OCI-LY7 (cell line): ENCODE measurements at regions not wholly inside any gene's neighbourhood (a gene's known extent, or its start where the extent isn't known, plus 50 kb on each side); places are given as distances from the start of the nearest gene placed in this dataset.

ENCODE experiments used
- CTCF ChIP-seq: fragments of 200-600 bp; sonication (generic); conservative IDR thresholded peaks from 2 replicates; pipeline ENCODE4 v1.5.1; 2014; ENCODE audit warnings: mild to moderate bottlenecking, antibody characterized with exemption, low read length, moderate library complexity, mixed read lengths
- EZH2phosphoT487 ChIP-seq: fragments of 200-600 bp; sonication (generic); IDR thresholded peaks from 2 replicates; pipeline ENCODE4 v1.6.1; 2018; ENCODE audit warnings: low read depth, borderline replicate concordance, mild to moderate bottlenecking, mixed run types, antibody characterized with exemption, low read length, moderate library complexity, mixed read lengths

- TF ChIP-seq CTCF (no peak), EZH2phosphoT487 (no peak)
These were observed 518.4 kb downstream of the CCSER2 start for GRCh38 chr10:84846658-84847316.
